NOMO-1 (cell line): ENCODE measurements at regions not wholly inside any gene's neighbourhood (a gene's known extent, or its start where the extent isn't known, plus 50 kb on each side); places are given as distances from the start of the nearest gene placed in this dataset.

Experiments used
- DNase-seq, 2 experiments: peaks; one replicate each; lab custom pipeline; 2025; ENCODE audit not compliant: unreplicated experiment in 2 of 2; lab: John Stamatoyannopoulos, UW

- no peak for DNase-seq
These were observed 128.3 kb downstream of the AACS start for GRCh38 chr12:125193376-125194152.

GRCh38 chr12:125194163-125194773 lies 129.0 kb downstream of the AACS start:
- DNase-seq: no peak

GRCh38 chr12:125194987-125195386 lies 129.8 kb downstream of the AACS start:
- DNase-seq: no peak

- no peak for DNase-seq
These were observed 132.1 kb downstream of the AACS start for GRCh38 chr12:125197326-125197725.

- no peak for DNase-seq
These were observed 133.4 kb downstream of the AACS start for GRCh38 chr12:125198652-125199051.

- no peak for DNase-seq
These were observed 135.9 kb downstream of the AACS start for GRCh38 chr12:125201090-125201489.

GRCh38 chr12:125201940-125202339 lies 136.7 kb downstream of the AACS start:
- no peak for DNase-seq

GRCh38 chr12:125202421-125202820 lies 137.2 kb downstream of the AACS start:
- DNase-seq: peak; percentile 9 to 42

- DNase-seq: no peak
These were observed 138.0 kb downstream of the AACS start for GRCh38 chr12:125203145-125203765.

- no peak for DNase-seq
These were observed 140.2 kb downstream of the AACS start for GRCh38 chr12:125205386-125205785.

- DNase-seq: no peak
These were observed 141.5 kb downstream of the AACS start for GRCh38 chr12:125206711-125207110.

- no peak for DNase-seq
These were observed 143.1 kb downstream of the AACS start for GRCh38 chr12:125208334-125208733.

GRCh38 chr12:125208942-125209341 lies 143.7 kb downstream of the AACS start:
- no peak for DNase-seq

- DNase-seq: no peak
These were observed 145.0 kb downstream of the AACS start for GRCh38 chr12:125210104-125210755.

GRCh38 chr12:125211464-125211863 lies 146.2 kb downstream of the AACS start:
- no peak for DNase-seq

- no peak for DNase-seq
These were observed 149.1 kb downstream of the AACS start for GRCh38 chr12:125214289-125214688.

GRCh38 chr12:125216756-125217155 lies 151.5 kb downstream of the AACS start:
- DNase-seq: no peak

GRCh38 chr12:125217308-125217707 lies 152.1 kb downstream of the AACS start:
- DNase-seq: no peak

- peak; percentile 75 to 89 for DNase-seq
These were observed 153.7 kb downstream of the AACS start for GRCh38 chr12:125218952-125219351.

GRCh38 chr12:125220404-125221273 lies 155.4 kb downstream of the AACS start:
- no peak for DNase-seq
